Activated CD8-positive, alpha-beta memory T cell treated with anti-CD3 and anti-CD28 coated beads for 24 hours (primary cell): ENCODE measurements at regions not wholly inside any gene's neighbourhood (a gene's known extent, or its start where the extent isn't known, plus 50 kb on each side); places are given as distances from the start of the nearest gene placed in this dataset.

Experiments
- DNase-seq: peaks from one replicate; pipeline ENCODE4 v3.0.0-alpha.2; 2020

- DNase-seq = no peak
These were observed 480.3 kb downstream of the LIG4 start for GRCh38 chr13:107734891-107735625.

- DNase-seq = no peak
These were observed 482.1 kb downstream of the LIG4 start for GRCh38 chr13:107733276-107733675.

- DNase-seq = no peak
These were observed 484.5 kb downstream of the LIG4 start for GRCh38 chr13:107730813-107731212.

- no peak for DNase-seq
These were observed 494.0 kb downstream of the LIG4 start for GRCh38 chr13:107721125-107721869.

DNA sequence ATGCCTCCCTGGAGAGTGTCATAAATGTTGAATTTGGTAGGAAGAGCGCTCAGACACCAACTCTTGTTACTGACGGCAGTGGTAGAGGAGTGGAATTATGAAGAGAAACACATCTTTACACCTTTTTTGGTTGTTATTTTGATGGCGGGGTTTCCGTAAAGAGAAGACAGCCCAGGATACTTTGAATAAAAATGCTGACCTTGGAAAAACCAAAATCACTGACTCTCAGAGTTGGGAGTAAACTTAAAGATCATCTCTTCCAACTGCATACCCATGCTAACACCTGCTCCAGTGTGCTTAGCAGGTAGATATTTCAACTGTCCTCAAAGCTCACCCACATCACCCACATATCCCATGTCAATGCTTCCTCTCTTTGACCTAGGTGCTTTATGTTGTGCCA is 498.6 kb downstream of the LIG4 start:
- DNase-seq = no peak

GRCh38 chr13:107716241-107716640 is 499.1 kb downstream of the LIG4 start:
- DNase-seq = no peak

DNA sequence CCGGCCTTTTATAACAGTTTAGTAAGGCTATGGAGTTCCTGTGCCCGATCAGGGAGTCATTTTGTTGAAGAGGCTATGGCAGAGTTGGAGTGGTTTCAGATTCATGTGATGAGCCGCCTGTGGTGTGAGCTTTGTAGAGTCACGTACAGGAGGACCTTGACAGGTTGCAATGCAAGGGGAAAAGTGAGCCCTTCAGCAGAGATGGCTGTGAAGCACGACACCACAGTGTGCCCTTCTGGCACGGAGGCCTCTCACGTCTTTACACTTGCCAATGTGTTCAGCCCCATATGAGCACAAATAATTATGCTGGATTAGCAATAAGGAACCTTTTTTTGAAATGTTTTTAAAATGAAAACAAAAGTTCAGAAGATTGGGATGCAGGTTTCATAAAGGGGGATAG is 499.8 kb downstream of the LIG4 start:
- DNase-seq = no peak

DNA sequence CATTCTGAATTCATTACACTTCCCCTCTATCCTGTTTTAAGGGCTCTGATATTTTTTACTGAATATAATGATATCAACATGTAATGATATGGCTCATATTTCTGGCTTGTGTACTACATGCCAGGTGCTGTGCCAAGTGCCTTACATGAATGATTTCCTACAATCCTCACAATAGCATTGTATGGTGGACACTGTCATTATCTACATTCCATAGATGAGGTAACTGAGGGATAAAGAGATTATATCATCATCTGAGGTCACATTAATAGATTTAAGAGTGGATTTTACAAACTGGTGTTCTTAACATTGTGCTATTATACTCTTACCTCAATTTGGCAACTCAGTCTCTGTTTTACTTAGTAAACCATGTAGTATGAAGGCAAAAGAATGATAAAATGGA is 502.0 kb downstream of the LIG4 start:
- DNase-seq = no peak

- no peak for DNase-seq
These were observed 503.0 kb downstream of the LIG4 start for GRCh38 chr13:107712145-107712860.

- no peak for DNase-seq
These were observed 525.2 kb downstream of the LIG4 start for GRCh38 chr13:107690181-107690580.

- no peak for DNase-seq
These were observed 529.5 kb downstream of the LIG4 start for GRCh38 chr13:107685876-107686275.

DNA sequence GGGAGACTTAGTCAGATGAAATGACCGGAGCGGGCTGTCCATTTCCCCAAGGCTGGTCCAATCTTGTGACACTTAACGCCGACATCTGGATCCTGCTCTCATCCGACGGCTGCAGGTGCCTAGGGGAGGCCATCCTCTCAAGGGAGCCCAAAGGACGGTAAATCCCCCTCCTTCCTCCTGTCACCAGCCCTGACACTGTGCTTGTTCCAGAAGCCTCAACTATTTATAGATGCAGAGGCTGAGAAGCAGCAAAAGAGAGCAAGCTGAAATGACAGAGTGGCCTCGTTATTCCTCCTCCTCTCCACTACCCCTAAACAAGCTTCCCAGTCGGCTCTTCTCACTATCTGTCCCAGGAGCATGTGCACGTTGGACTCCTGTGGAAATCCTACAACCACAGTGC is 533.7 kb downstream of the LIG4 start:
- no peak for DNase-seq

DNA sequence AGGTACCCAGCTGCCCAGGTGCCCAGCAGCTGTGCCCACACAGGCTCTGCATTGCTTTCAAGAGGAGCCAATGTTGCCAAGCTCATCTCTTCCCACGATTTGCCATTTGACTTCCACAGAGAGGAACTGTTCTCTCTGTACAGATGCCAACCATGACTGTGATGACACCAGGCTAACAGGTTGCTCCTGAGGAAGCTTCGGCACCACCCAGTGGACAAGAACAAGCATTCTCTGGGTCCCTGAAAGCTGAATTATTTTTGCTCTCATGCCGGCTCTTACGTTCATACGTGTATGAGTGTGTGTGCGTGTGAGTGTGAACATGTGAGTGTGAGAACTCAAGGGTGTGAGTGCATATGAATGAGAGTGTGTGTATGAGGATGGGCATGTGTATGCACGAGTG is 535.2 kb downstream of the LIG4 start:
- no peak for DNase-seq

- no peak for DNase-seq
These were observed 537.2 kb downstream of the LIG4 start for GRCh38 chr13:107678075-107678689.

DNA sequence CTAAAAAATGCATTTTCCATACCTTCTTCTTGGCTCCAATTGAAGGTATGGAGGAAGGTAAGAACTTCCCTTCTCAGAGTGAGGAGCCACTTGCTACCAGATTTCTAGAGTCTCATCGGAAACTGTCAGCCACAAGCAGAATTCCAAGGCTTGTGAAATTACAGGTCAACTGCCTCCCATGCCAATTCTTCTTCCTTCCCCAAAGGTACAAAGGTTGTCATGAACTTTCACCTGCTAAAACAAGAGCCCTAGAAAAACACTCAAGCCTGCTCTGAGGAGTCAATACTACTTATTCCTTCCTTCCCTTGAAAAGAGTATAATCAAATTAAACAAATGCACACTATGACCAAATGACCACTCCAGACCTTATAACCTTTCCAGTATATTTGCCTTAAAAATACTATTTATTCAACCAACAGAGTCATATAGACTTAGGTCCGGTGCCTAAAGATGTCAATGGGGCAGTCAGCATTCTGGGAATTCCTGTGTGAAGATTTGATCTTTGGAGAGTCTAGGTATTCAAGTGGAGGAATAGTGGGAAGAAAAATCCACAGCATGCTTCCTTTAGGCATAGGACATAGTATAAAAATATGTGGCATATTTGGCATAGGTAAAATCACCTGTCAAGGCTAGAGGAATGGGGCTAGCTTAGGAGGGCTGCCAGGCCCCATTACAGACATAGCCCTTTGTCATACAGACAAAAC is 539.3 kb downstream of the LIG4 start:
- DNase-seq = no peak

- no peak for DNase-seq
These were observed 545.8 kb downstream of the LIG4 start for GRCh38 chr13:107669391-107669993.

- DNase-seq = no peak
These were observed 549.3 kb downstream of the LIG4 start for GRCh38 chr13:107665926-107666458.

- DNase-seq = peak; percentile 60
These were observed 565.1 kb downstream of the LIG4 start for GRCh38 chr13:107650081-107650701.

DNA sequence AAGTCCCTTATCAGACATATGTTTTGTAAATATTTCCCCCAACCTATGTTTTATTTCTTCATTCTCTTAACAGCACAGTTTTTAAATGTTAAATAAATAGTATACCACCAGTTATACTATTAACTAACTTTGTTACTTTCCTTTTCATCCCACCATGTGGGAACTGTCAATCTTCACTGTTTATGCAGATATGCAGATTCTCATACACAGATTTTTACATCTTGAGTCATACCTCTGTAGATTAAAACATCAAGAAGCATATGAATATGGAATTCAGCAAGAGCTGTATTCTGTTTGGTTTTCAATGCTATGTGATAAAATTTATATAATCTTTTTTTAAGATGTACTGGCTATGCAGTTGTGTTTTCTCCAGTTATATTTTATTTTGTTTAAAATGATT is 566.3 kb downstream of the LIG4 start:
- DNase-seq = no peak

DNA sequence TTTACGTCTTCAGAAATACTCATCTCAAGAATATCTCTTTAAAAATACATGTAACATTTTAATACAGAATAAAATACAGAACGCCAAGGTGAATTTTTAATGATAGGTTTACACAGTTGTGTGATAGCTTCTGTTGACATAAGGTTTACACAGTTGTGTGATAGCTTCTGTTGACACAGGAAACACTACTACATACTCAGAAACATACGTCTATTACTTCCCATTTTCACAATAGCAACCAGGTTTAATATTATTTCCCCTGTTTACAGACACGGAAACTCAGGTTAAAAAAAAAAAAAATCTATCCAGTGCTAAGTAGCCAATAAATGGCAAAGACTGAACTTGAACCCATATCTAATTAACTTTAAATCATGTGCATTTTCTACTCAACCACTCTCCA is 571.2 kb downstream of the LIG4 start:
- DNase-seq = no peak

- no peak for DNase-seq
These were observed 571.7 kb downstream of the LIG4 start for GRCh38 chr13:107643615-107644014.

- DNase-seq = no peak
These were observed 572.5 kb downstream of the LIG4 start for GRCh38 chr13:107642831-107643230.
